Heart right ventricle (tissue), 16 donors: ENCODE measurements at regions not wholly inside any gene's neighbourhood (a gene's known extent, or its start where the extent isn't known, plus 50 kb on each side); places are given as distances from the start of the nearest gene placed in this dataset.

ENCODE experiments used
- ATAC-seq, 8 donors: fragments of 200-7000 bp; cut with Tn5 transposase; one replicate each; pipeline ENCODE4 v1.9.1; 2020; ENCODE audit warnings: mild to moderate bottlenecking in 8 of 8, moderate library complexity in 8 of 8, moderate number of reproducible peaks in 1 of 8
- DNase-seq, 2 donors: peaks; one replicate each; pipeline ENCODE4 v3.0.0-alpha.2; 2020
- H3K27ac ChIP-seq, 10 donors: fragments of 200-600 bp; sonication (generic) in 2 of 10; one replicate each; pipeline versions ENCODE4 v1.5.0 to v1.8.0; 2020 to 2022; ENCODE audit warnings: mild to moderate bottlenecking in 3 of 10
- H3K27me3 ChIP-seq, 7 donors: fragments of 200-600 bp; one replicate each; pipeline ENCODE4 v1.8.0; 2021 to 2022; ENCODE audit warnings: mild to moderate bottlenecking in 2 of 7
- H3K36me3 ChIP-seq, 9 donors: fragments of 200-600 bp; sonication (generic) in 1 of 9; one replicate each; pipeline versions ENCODE4 v1.5.0 to v1.8.0; 2020 to 2022; ENCODE audit warnings: mild to moderate bottlenecking in 2 of 9
- H3K4me1 ChIP-seq, 9 donors: fragments of 200-600 bp; sonication (generic) in 1 of 9; one replicate each; pipeline versions ENCODE4 v1.5.0 to v1.8.0; 2020 to 2022; ENCODE audit warnings: mild to moderate bottlenecking in 4 of 9
- H3K4me3 ChIP-seq, 10 donors: fragments of 200-600 bp; sonication (generic) in 2 of 10; one replicate each; pipeline versions ENCODE4 v1.5.0 to v1.8.0; 2020 to 2022; ENCODE audit warnings: mild to moderate bottlenecking in 7 of 10, moderate library complexity in 2 of 10
- H3K9me3 ChIP-seq, 11 donors: fragments of 200-600 bp in 10 of 11; sonication (generic) in 2 of 11; one replicate each; pipeline versions ENCODE4 v1.5.0 to v1.8.0; 2013 to 2022; ENCODE audit warnings: mild to moderate bottlenecking in 2 of 11, control low read depth in 1 of 11, moderate library complexity in 1 of 11
- CTCF ChIP-seq, 9 donors: fragments of 200-600 bp; sonication (generic) in 2 of 9; IDR thresholded peaks; one replicate each; pipeline versions ENCODE4 v1.5.0 to v1.8.0; 2021 to 2022; ENCODE audit warnings: antibody characterized with exemption in 9 of 9, mild to moderate bottlenecking in 5 of 9, moderate library complexity in 1 of 9
- WGBS, 2 donors: extraction: QIAGEN DNeasy Blood & Tissue Kit; methylation state at CpG; one replicate each; pipeline ENCODE4 v1.1.7; 2013; ENCODE audit warnings: inconsistent platforms in 1 of 2; 5-methylcytosine and 5-hydroxymethylcytosine counted together
- intact Hi-C, 10 donors: fragments of 100-400 bp; cut with DNase I; formaldehyde crosslinking; loops; one replicate each; pipeline versions ENCODE4 v1.11.1 to v1.14.2; 2022
- donor health status: Arrhythmogenic right ventricular cardiomyopathy.
- donor health status: ischemic (EF 13 %, LVEDD 7.1; RV severe dilation, severe dysfunction).
- donor health status: healthy with polysubstance abuse.
- donor health status: DM: no; HTN: yes; CAD: no.
- donor health status: DM: no; HTN: no; CAD: no.
- donor health status: ischemic (EF 25% LVEDD 6.9; RV normal size, moderate dysfunction).
- donor health status: ischemic (EF 25% LVEDD 5.7; RV mildly dilated, moderate dysfunction).
- donor health status: healthy.
- donor health status: DM: yes; HTN: yes; CAD: no.
- donor health status: Ischemic cardiomyopathy.
- donor health status: ischemic (EF 35%, LVEDD 5.7; RV mildly dilated, moderate dysfunction).
- donor health status: nonischemic (EF 11% LVEDD 7.7; RV severe dilation, severe dysfunction).
- donor health status: DM: yes; HTN: yes; CAD: no.
- donor health status: PGD.
- donor health status: ischemic (EF 29% LVEDD 5.4; RV normal size, mild dysfunction).
- donor health status: nonischemic (EF 23%, LVEDD 6.1; RV moderate dilation, normal function).

GRCh38 chr16:35573407-35573806 is 2114.0 kb downstream of the TP53TG3F start:
- H3K9me3 ChIP-seq: peaks cover 0 to 65% (median 0%) of the 10 kb centered on the region in 11 donors
- no peak overlapping the region for H3K4me3 ChIP-seq
- H3K27ac ChIP-seq: no peak overlapping the region
- no peaks in the 10 kb centered on the region for H3K36me3 ChIP-seq
- DNase-seq (no peak), ATAC-seq (no peak)
- intact Hi-C loops: no loop called here
- 78 to 81% methylated on average over 12 of the region's 12 CpGs for WGBS, 2 donors
- H3K27me3 ChIP-seq: peaks cover 0 to 13% (median 5%) of the 10 kb centered on the region in 7 donors
- H3K4me1 ChIP-seq: no peaks in the 10 kb centered on the region
- TF ChIP-seq CTCF (IDR thresholded peaks at IDR 0.05): no peak

- ATAC-seq (no peak), DNase-seq (no peak)
- Histone ChIP-seq H3K4me1 (no peaks in the 10 kb centered on the region), H3K36me3 (no peaks in the 10 kb centered on the region), H3K9me3 (peaks cover 0 to 65% (median 0%) of the 10 kb centered on the region in 11 donors), H3K27ac (no peak overlapping the region), H3K4me3 (no peak overlapping the region), H3K27me3 (peaks cover 0 to 13% (median 5%) of the 10 kb centered on the region in 7 donors)
- no peak for TF ChIP-seq CTCF (IDR thresholded peaks at IDR 0.05)
- intact Hi-C loops: no loop called here
- WGBS, 2 donors: 45 to 48% methylated on average over 29 of the region's 29 CpGs
These were observed 2114.6 kb downstream of the TP53TG3F start for GRCh38 chr16:35574011-35574410.

GRCh38 chr16:35574454-35575431 is 2115.3 kb downstream of the TP53TG3F start:
- 46 to 54% methylated on average over 58 to 60 of the region's 60 CpGs for WGBS, 2 donors
- TF ChIP-seq CTCF (IDR thresholded peaks at IDR 0.05): no peak
- Histone ChIP-seq H3K27me3 (peaks cover 0 to 13% (median 5%) of the 10 kb centered on the region in 7 donors), H3K4me1 (no peaks in the 10 kb centered on the region), H3K4me3 (no peak overlapping the region), H3K9me3 (peaks cover 0 to 68% (median 0%) of the 10 kb centered on the region in 11 donors), H3K36me3 (no peaks in the 10 kb centered on the region), H3K27ac (no peak overlapping the region)
- intact Hi-C loops: no loop called here
- DNase-seq (no peak), ATAC-seq (no peak)

- H3K36me3 ChIP-seq: no peaks in the 10 kb centered on the region
- DNase-seq (no peak), ATAC-seq (no peak)
- 69 to 76% methylated on average over 17 of the region's 17 CpGs for WGBS, 2 donors
- intact Hi-C loops: no loop called here
- no peaks in the 10 kb centered on the region for H3K4me1 ChIP-seq
- peaks cover 0 to 13% (median 5%) of the 10 kb centered on the region in 7 donors for H3K27me3 ChIP-seq
- peaks cover 0 to 68% (median 0%) of the 10 kb centered on the region in 11 donors for H3K9me3 ChIP-seq
- TF ChIP-seq CTCF (IDR thresholded peaks at IDR 0.05): no peak
- no peak overlapping the region for H3K4me3 ChIP-seq
- H3K27ac ChIP-seq: no peak overlapping the region
These were observed 2116.0 kb downstream of the TP53TG3F start for GRCh38 chr16:35575432-35575821.
